ENCODE measurements at regions not wholly inside any gene's neighbourhood (a gene's known extent, or its start where the extent isn't known, plus 50 kb on each side); places are given as distances from the start of the nearest gene placed in this dataset.
"Not testable (repeated sequence)": the region's sequence is repeated elsewhere in the genome, so short reads cannot be mapped to it uniquely, and the experiment has no call there.

DNA sequence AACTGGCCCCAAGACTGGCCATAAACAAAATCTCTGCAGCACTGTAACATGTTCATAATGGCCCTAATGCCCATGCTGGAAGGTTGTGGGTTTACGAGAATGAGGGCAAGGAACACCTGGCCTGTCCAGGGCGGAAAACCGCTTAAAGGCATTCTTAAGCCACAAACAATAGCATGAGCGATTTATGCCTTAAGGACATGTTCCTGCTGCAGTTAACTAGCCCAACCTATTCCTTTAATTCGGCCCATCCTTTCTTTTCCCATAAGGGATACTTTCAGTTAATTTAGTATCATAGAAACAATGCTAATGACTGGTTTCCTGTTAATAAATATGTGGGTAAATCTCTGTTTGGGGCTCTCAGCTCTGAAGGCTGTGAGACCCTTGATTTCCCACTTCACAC, 95.7 kb upstream of the PRKD1 start:
- TF ChIP-seq, protein P1, sequence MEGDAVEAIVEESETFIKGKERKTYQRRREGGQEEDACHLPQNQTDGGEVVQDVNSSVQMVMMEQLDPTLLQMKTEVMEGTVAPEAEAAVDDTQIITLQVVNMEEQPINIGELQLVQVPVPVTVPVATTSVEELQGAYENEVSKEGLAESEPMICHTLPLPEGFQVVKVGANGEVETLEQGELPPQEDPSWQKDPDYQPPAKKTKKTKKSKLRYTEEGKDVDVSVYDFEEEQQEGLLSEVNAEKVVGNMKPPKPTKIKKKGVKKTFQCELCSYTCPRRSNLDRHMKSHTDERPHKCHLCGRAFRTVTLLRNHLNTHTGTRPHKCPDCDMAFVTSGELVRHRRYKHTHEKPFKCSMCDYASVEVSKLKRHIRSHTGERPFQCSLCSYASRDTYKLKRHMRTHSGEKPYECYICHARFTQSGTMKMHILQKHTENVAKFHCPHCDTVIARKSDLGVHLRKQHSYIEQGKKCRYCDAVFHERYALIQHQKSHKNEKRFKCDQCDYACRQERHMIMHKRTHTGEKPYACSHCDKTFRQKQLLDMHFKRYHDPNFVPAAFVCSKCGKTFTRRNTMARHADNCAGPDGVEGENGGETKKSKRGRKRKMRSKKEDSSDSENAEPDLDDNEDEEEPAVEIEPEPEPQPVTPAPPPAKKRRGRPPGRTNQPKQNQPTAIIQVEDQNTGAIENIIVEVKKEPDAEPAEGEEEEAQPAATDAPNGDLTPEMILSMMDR (IDR thresholded peaks at IDR 0.05) = not testable (repeated sequence)
- not testable (repeated sequence) for TF ChIP-seq POLR2A (IDR thresholded peaks at IDR 0.05; ENCODE audit: low read length); EHMT2 (IDR thresholded peaks at IDR 0.05; ENCODE audit: low read depth); ESRRA (IDR thresholded peaks at IDR 0.05; ENCODE audit: borderline replicate concordance, low read length); CEBPB (IDR thresholded peaks at IDR 0.05); MAFK (IDR thresholded peaks at IDR 0.05; ENCODE audit: partially characterized antibody)
- TF ChIP-seq, protein P2, sequence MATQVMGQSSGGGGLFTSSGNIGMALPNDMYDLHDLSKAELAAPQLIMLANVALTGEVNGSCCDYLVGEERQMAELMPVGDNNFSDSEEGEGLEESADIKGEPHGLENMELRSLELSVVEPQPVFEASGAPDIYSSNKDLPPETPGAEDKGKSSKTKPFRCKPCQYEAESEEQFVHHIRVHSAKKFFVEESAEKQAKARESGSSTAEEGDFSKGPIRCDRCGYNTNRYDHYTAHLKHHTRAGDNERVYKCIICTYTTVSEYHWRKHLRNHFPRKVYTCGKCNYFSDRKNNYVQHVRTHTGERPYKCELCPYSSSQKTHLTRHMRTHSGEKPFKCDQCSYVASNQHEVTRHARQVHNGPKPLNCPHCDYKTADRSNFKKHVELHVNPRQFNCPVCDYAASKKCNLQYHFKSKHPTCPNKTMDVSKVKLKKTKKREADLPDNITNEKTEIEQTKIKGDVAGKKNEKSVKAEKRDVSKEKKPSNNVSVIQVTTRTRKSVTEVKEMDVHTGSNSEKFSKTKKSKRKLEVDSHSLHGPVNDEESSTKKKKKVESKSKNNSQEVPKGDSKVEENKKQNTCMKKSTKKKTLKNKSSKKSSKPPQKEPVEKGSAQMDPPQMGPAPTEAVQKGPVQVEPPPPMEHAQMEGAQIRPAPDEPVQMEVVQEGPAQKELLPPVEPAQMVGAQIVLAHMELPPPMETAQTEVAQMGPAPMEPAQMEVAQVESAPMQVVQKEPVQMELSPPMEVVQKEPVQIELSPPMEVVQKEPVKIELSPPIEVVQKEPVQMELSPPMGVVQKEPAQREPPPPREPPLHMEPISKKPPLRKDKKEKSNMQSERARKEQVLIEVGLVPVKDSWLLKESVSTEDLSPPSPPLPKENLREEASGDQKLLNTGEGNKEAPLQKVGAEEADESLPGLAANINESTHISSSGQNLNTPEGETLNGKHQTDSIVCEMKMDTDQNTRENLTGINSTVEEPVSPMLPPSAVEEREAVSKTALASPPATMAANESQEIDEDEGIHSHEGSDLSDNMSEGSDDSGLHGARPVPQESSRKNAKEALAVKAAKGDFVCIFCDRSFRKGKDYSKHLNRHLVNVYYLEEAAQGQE (IDR thresholded peaks at IDR 0.05) = not testable (repeated sequence)
